ENCODE measurements at regions not wholly inside any gene's neighbourhood (a gene's known extent, or its start where the extent isn't known, plus 50 kb on each side); places are given as distances from the start of the nearest gene placed in this dataset.

GRCh38 chr14:71343724-71344123 lies 436.5 kb downstream of the PCNX1 start:
- H3K4me3 ChIP-seq (ENCODE audit: low read length) = no peak overlapping the region
- TF ChIP-seq CTCF (conservative IDR thresholded peaks at IDR 0.05; ENCODE audit: low read depth, low read length) = no peak
- DNase-seq (ENCODE audit: low read depth) = no peak

GRCh38 chr14:71344506-71344905 lies 437.2 kb downstream of the PCNX1 start:
- TF ChIP-seq CTCF (conservative IDR thresholded peaks at IDR 0.05; ENCODE audit: low read depth, low read length) = no peak
- H3K4me3 ChIP-seq (ENCODE audit: low read length) = no peak overlapping the region
- no peak for DNase-seq (ENCODE audit: low read depth)

- H3K4me3 ChIP-seq (ENCODE audit: low read length) = no peak overlapping the region
- DNase-seq (ENCODE audit: low read depth) = no peak
- no peak for TF ChIP-seq CTCF (conservative IDR thresholded peaks at IDR 0.05; ENCODE audit: low read depth, low read length)
Observed at GRCh38 chr14:71346685-71347084, 439.4 kb downstream of the PCNX1 start.

GRCh38 chr14:71348394-71348793 lies 441.1 kb downstream of the PCNX1 start:
- no peak for TF ChIP-seq CTCF (conservative IDR thresholded peaks at IDR 0.05; ENCODE audit: low read depth, low read length)
- no peak for DNase-seq (ENCODE audit: low read depth)
- H3K4me3 ChIP-seq (ENCODE audit: low read length) = no peak overlapping the region

- no peak for DNase-seq (ENCODE audit: low read depth)
- H3K4me3 ChIP-seq (ENCODE audit: low read length) = no peak overlapping the region
- no peak for TF ChIP-seq CTCF (conservative IDR thresholded peaks at IDR 0.05; ENCODE audit: low read depth, low read length)
Observed at GRCh38 chr14:71348817-71349216, 441.6 kb downstream of the PCNX1 start.

- DNase-seq (ENCODE audit: low read depth) = no peak
- TF ChIP-seq CTCF (conservative IDR thresholded peaks at IDR 0.05; ENCODE audit: low read depth, low read length) = no peak
- no peak overlapping the region for H3K4me3 ChIP-seq (ENCODE audit: low read length)
Observed at GRCh38 chr14:71354142-71354541, 446.9 kb downstream of the PCNX1 start.

GRCh38 chr14:71354801-71355200 lies 447.5 kb downstream of the PCNX1 start:
- H3K4me3 ChIP-seq (ENCODE audit: low read length) = no peak overlapping the region
- no peak for DNase-seq (ENCODE audit: low read depth)
- TF ChIP-seq CTCF (conservative IDR thresholded peaks at IDR 0.05; ENCODE audit: low read depth, low read length) = no peak
